K562 (cell line): ENCODE measurements at regions not wholly inside any gene's neighbourhood (a gene's known extent, or its start where the extent isn't known, plus 50 kb on each side); places are given as distances from the start of the nearest gene placed in this dataset.

Experiments used
- ATAC-seq: fragments of 200-7000 bp; cut with Tn5 transposase; 3 replicates; pipeline ENCODE4 v1.9.1; 2020; ENCODE audit warnings: moderate library complexity
- BruUV-seq: library from RNA; stranded (reverse); fragments of 400-500 nt; replicated peaks from 2 replicates; lab custom pipeline; 2021; lab: Mats Ljungman, UMichigan
- CTCF ChIA-PET: fragments of 300-600 bp; formaldehyde crosslinking; extraction: SDS; loops from one replicate; lab custom pipeline; 2021; ENCODE audit warnings: low intra/inter-chr PET ratio; lab: Yijun Ruan, JAX
- POLR2A ChIA-PET: fragments of 300-600, 350-650 bp; sonication (Branson Sonifier 250); formaldehyde crosslinking; extraction: SDS; loops from one replicate; lab custom pipeline; 2021; ENCODE audit warnings: antibody characterized with exemption, inconsistent platforms; lab: Yijun Ruan, JAX
- DNase-seq, 4 experiments: peaks; one replicate each; pipeline versions ENCODE4 v3.0.0 to v3.0.0-alpha.2; 2011 to 2018; ENCODE audit warnings: low spot score in 3 of 4, mixed read lengths in 3 of 4; ENCODE audit errors: extremely low read depth in 1 of 4
- FAIRE-seq: peaks from 2 replicates; lab custom pipeline; 2011; peaks lifted over from hg19 to GRCh38; lab: Jason Lieb, UNC
- H2AFZ ChIP-seq: 2 replicates; pipeline ENCODE4 v1.6.0; 2011; ENCODE audit warnings: low read depth, low read length, control low read depth, inconsistent platforms
- H3K27ac ChIP-seq: fragments of 200-600 bp; 3 replicates; pipeline ENCODE4 v1.8.0; 2011; ENCODE audit warnings: low read depth, mild to moderate bottlenecking, control low read depth, inconsistent platforms, low read length, moderate library complexity, mixed read lengths; ENCODE audit errors: extremely low read depth
- H3K27me3 ChIP-seq, 2 experiments: fragments of 300-600 bp in 1 of 2; 2 replicates in 1 of 2; 3 replicates in 1 of 2; pipeline versions ENCODE4 v1.6.0 to v1.8.0; 2011; ENCODE audit warnings: inconsistent platforms in 2 of 2, low read length in 2 of 2, mild to moderate bottlenecking in 1 of 2, mixed read lengths in 1 of 2, moderate library complexity in 1 of 2; ENCODE audit not compliant: control insufficient read depth in 2 of 2, insufficient read depth in 2 of 2
- H3K36me3 ChIP-seq: fragments of 300-600 bp; 3 replicates; pipeline ENCODE4 v1.8.0; 2011; ENCODE audit warnings: mild to moderate bottlenecking, low read length, inconsistent platforms; ENCODE audit not compliant: control insufficient read depth, insufficient read depth
- H3K4me1 ChIP-seq, 2 experiments: fragments of 200-600 bp in 1 of 2; replicated peaks in 1 of 2; 2 replicates in 1 of 2; 3 replicates in 1 of 2; pipeline versions ENCODE4 v1.5.1 to v1.8.0; 2011; ENCODE audit warnings: inconsistent platforms in 2 of 2, low read length in 2 of 2, mild to moderate bottlenecking in 1 of 2, mixed read lengths in 1 of 2, moderate library complexity in 1 of 2; ENCODE audit not compliant: control insufficient read depth in 2 of 2, insufficient read depth in 2 of 2
- H3K4me2 ChIP-seq: 2 replicates; pipeline ENCODE4 v1.6.1; 2011; ENCODE audit warnings: low read length, control low read depth, inconsistent platforms, mixed read lengths; ENCODE audit not compliant: insufficient read depth
- H3K4me3 ChIP-seq: fragments of 200-600 bp; sonication (generic), shearing (Covaris generic); 2 replicates; pipeline ENCODE4 v1.5.1; 2016; ENCODE audit warnings: control low read depth, inconsistent platforms
- H3K79me2 ChIP-seq: fragments of 200-600 bp; 3 replicates; pipeline ENCODE4 v1.8.0; 2011; ENCODE audit warnings: low read length, inconsistent platforms; ENCODE audit not compliant: control insufficient read depth, insufficient read depth
- H3K9ac ChIP-seq, 2 experiments: 2 replicates each; pipeline versions ENCODE4 v1.6.0 to v1.6.1; 2011; ENCODE audit warnings: low read depth in 2 of 2, low read length in 2 of 2, control low read depth in 1 of 2, inconsistent platforms in 1 of 2, mild to moderate bottlenecking in 1 of 2, mixed read lengths in 1 of 2; ENCODE audit not compliant: insufficient read depth in 1 of 2
- H3K9me1 ChIP-seq: one replicate; pipeline ENCODE4 v1.6.0; 2011; ENCODE audit warnings: inconsistent platforms, mild to moderate bottlenecking, low read length, moderate library complexity; ENCODE audit not compliant: control insufficient read depth, insufficient read depth
- H3K9me3 ChIP-seq: replicated peaks from 2 replicates; pipeline ENCODE4 v1.5.1; 2011; ENCODE audit warnings: low read depth, low read length, inconsistent platforms; ENCODE audit not compliant: control insufficient read depth, insufficient read depth
- H4K20me1 ChIP-seq: replicated peaks from 2 replicates; pipeline ENCODE4 v1.6.1; 2011; ENCODE audit warnings: low read length, inconsistent platforms, mixed read lengths; ENCODE audit not compliant: control insufficient read depth, insufficient read depth
- CCNT2 ChIP-seq: IDR thresholded peaks from 2 replicates; pipeline ENCODE4 v1.6.1; 2011; ENCODE audit warnings: borderline replicate concordance, low read depth, mild to moderate bottlenecking, moderate library complexity, mixed read lengths, low read length; ENCODE audit not compliant: insufficient read length; ENCODE audit errors: extremely low read depth
- CREB1 ChIP-seq, 2 experiments: sonication (generic) in 1 of 2; formaldehyde crosslinking in 1 of 2; IDR thresholded peaks; 2 replicates each; pipeline versions ENCODE4 v1.6.1 to v1.8.0; 2012 to 2022; ENCODE audit warnings: inconsistent platforms in 1 of 2, mild to moderate bottlenecking in 1 of 2, missing genetic modification reagents in 1 of 2, moderate library complexity in 1 of 2
- MCM2 ChIP-seq: fragments of 450-650 bp; IDR thresholded peaks from 2 replicates; pipeline ENCODE4 v1.6.1; 2017; ENCODE audit warnings: low read depth, mild to moderate bottlenecking
- NFIC ChIP-seq: fragments of 450-650 bp; IDR thresholded peaks from 2 replicates; pipeline ENCODE4 v1.6.1; 2017; ENCODE audit warnings: mild to moderate bottlenecking, inconsistent platforms
- NUFIP1 ChIP-seq: fragments of 450-650 bp; IDR thresholded peaks from 2 replicates; pipeline ENCODE4 v1.6.1; 2018; ENCODE audit not compliant: partially characterized antibody
- PTRF ChIP-seq: fragments of 450-650 bp; IDR thresholded peaks from 2 replicates; pipeline ENCODE4 v1.6.1; 2016; ENCODE audit warnings: mild to moderate bottlenecking, missing genetic modification characterization, missing compliant biosample characterization
- PTTG1 ChIP-seq: fragments of 450-650 bp; IDR thresholded peaks from 2 replicates; pipeline ENCODE4 v1.6.1; 2016; ENCODE audit warnings: low read depth, mild to moderate bottlenecking, missing genetic modification characterization, missing compliant biosample characterization
- SIN3A ChIP-seq, 2 experiments: fragments of 150-350 bp in 1 of 2; IDR thresholded peaks; 2 replicates each; pipeline ENCODE4 v1.6.1; 2011 to 2016; ENCODE audit warnings: borderline replicate concordance in 2 of 2, low read depth in 2 of 2, low read length in 2 of 2, mild to moderate bottlenecking in 2 of 2, moderate library complexity in 2 of 2; ENCODE audit not compliant: control insufficient read depth in 1 of 2
- SNIP1 ChIP-seq: fragments of 450-650 bp; IDR thresholded peaks from 2 replicates; pipeline ENCODE4 v1.7.1; 2017; ENCODE audit warnings: low read depth, mild to moderate bottlenecking
- TSC22D4 ChIP-seq: fragments of 450-650 bp; IDR thresholded peaks from 2 replicates; pipeline ENCODE4 v1.6.1; 2016; ENCODE audit warnings: missing genetic modification characterization, missing biosample characterization, control low read depth
- ZFP1 ChIP-seq: fragments of 450-650 bp; formaldehyde crosslinking; IDR thresholded peaks from 2 replicates; pipeline ENCODE4 v1.4.0; 2020; ENCODE audit warnings: mild to moderate bottlenecking, mixed read lengths
- ZNF644 ChIP-seq: fragments of 200-800 bp; sonication (Bioruptor generic); IDR thresholded peaks from 2 replicates; pipeline ENCODE4 v1.6.1; 2016; ENCODE audit warnings: low read depth, missing genetic modification characterization, missing compliant biosample characterization
- ZNF695 ChIP-seq: fragments of 450-650 bp; formaldehyde crosslinking; IDR thresholded peaks from 2 replicates; pipeline ENCODE4 v1.4.0; 2020; ENCODE audit warnings: mild to moderate bottlenecking, moderate library complexity
- WGBS: fragments of 100-300 bp; shearing (Covaris generic); methylation state at CpG from one replicate; pipeline ENCODE4 v1.1.6; 2016; ENCODE audit warnings: low coverage, mixed read lengths; ENCODE audit not compliant: insufficient coverage; ENCODE audit errors: missing lambda C conversion rate; 5-methylcytosine and 5-hydroxymethylcytosine counted together
- in situ Hi-C: fragments of 300-500 bp; cut with MboI; formaldehyde crosslinking; loops from 4 replicates; pipeline ENCODE4 v1.15.0; 2018; ENCODE audit warnings: inconsistent platforms, mixed read lengths
- intact Hi-C: fragments of 100-400 bp; cut with micrococcal nuclease; formaldehyde crosslinking; loops from 2 replicates; pipeline ENCODE4 v1.14.2; 2022

- Histone ChIP-seq H3K4me2 (no peak overlapping the region), H3K9me3 (no peaks in the 10 kb centered on the region; the same call in 1 of the 2 replicates), H3K27ac (no peak overlapping the region), H3K27me3 (no peaks in the 10 kb centered on the region), H3K36me3 (no peaks in the 10 kb centered on the region), H3K9ac (no peak overlapping the region), H4K20me1 (no peaks in the 10 kb centered on the region), H3K79me2 (no peaks in the 10 kb centered on the region), H3K4me3 (no peak overlapping the region), H3K4me1 (no peaks in the 10 kb centered on the region), H3K9me1 (no peaks in the 10 kb centered on the region), H2AFZ (no peak overlapping the region)
- ChIA-PET POLR2A (no interaction called here), CTCF (no interaction called here)
- intact Hi-C loops = no loop called here
- 3% methylated on average over 3 of the region's 3 CpGs for WGBS
- TF ChIP-seq SIN3A (IDR thresholded peaks at IDR 0.05; ENCODE audit: borderline replicate concordance in 2 of 2, control insufficient read depth in 1 of 2, low read depth in 2 of 2, low read length in 2 of 2) (no peak), ZFP1 (CRISPR knock-in tag) (no peak), CCNT2 (no peak), TSC22D4 (tag) (no peak), NFIC (no peak), MCM2 (no peak), SNIP1 (no peak), ZNF644 (tag) (no peak), ZNF695 (CRISPR knock-in tag) (no peak), NUFIP1 (no peak), PTTG1 (tag) (no peak), PTRF (tag) (no peak), CREB1 (IDR thresholded peaks at IDR 0.05) (no peak), CREB1 (CRISPR knock-in tag; IDR thresholded peaks at IDR 0.05) (no peak)
- no TSS peak for BruUV-seq
- DNase-seq (no peak), FAIRE-seq (no peak), ATAC-seq (no peak)
- in situ Hi-C loops = no loop called here
Observed at GRCh38 chr7:19410691-19411090, 265.5 kb upstream of the FERD3L start.
